Activated T-helper 2 cell treated with anti-CD3 and anti-CD28 coated beads, Interferon-gamma antibody, Interleukin-2, Interleukin-4, amounts not matched to agents 10 μg/mL and 5 μg/mL and 100 μg/mL, durations not matched to agents 14 hours and 24 hours and 36 hours (primary cell): ENCODE measurements at regions not wholly inside any gene's neighbourhood (a gene's known extent, or its start where the extent isn't known, plus 50 kb on each side); places are given as distances from the start of the nearest gene placed in this dataset.

Source experiments
- DNase-seq: peaks from one replicate; pipeline ENCODE4 v3.0.0; 2021; ENCODE audit warnings: low spot score
- H3K27ac Mint-ChIP-seq: one replicate; pipeline ENCODE4 v1.8.0; 2021; ENCODE audit warnings: mixed read lengths
- H3K27me3 Mint-ChIP-seq: one replicate; pipeline ENCODE4 v1.8.0; 2021; ENCODE audit warnings: low read depth, mixed read lengths
- H3K36me3 Mint-ChIP-seq: one replicate; pipeline ENCODE4 v1.8.0; 2021; ENCODE audit warnings: low read depth, mixed read lengths
- H3K4me1 Mint-ChIP-seq: one replicate; pipeline ENCODE4 v1.8.0; 2021; ENCODE audit warnings: low read depth, mixed read lengths
- H3K4me3 Mint-ChIP-seq: one replicate; pipeline ENCODE4 v1.8.0; 2021; ENCODE audit warnings: low read depth, mild to moderate bottlenecking, moderate library complexity, mixed read lengths
- H3K9me3 Mint-ChIP-seq: one replicate; pipeline ENCODE4 v1.8.0; 2021; ENCODE audit warnings: mixed read lengths
- intact Hi-C: fragments of 100-400 bp; cut with micrococcal nuclease; formaldehyde crosslinking; loops from one replicate; pipeline ENCODE4 v1.15.1; 2023

- no peak overlapping the region for H3K4me3 Mint-ChIP-seq
- intact Hi-C loops: loop anchor here (10.0 kb wide), 1 partner anchor 1071 kb away; no protein-coding TSS in a partner anchor
- peak overlapping the region; percentile 48 for H3K27ac Mint-ChIP-seq
- peaks cover 60% of the 10 kb centered on the region for H3K4me1 Mint-ChIP-seq
- H3K36me3 Mint-ChIP-seq: peaks cover 3% of the 10 kb centered on the region
- H3K27me3 Mint-ChIP-seq: no peaks in the 10 kb centered on the region
- DNase-seq: no peak
- peaks cover 15% of the 10 kb centered on the region for H3K9me3 Mint-ChIP-seq
These were observed 88.0 kb downstream of the CDC42EP3 start for GRCh38 chr2:37583402-37583801.

DNA sequence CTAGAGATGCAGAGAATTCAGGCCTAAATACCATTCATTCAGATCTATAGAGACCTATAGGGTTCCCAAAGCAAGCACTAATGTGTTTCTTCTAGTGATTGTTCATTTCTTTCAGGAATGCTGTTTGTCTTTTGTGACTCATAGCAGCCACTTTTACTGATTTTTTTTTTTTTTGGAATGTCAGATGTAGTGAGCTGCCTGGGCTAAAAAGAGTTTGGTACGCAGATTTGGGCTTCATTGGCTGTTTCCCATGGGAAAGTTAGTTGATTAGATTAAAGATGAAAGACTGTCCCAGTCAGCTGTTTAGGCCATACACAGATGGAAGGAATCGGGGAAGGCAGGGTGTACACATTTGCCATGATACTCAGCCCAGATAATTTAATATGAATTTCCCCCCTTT is 87.6 kb downstream of the CDC42EP3 start:
- no peaks in the 10 kb centered on the region for H3K27me3 Mint-ChIP-seq
- H3K4me1 Mint-ChIP-seq: peaks cover 65% of the 10 kb centered on the region
- no peak for DNase-seq
- no peak overlapping the region for H3K27ac Mint-ChIP-seq
- H3K4me3 Mint-ChIP-seq: no peak overlapping the region
- peaks cover 3% of the 10 kb centered on the region for H3K36me3 Mint-ChIP-seq
- intact Hi-C loops: loop anchor here (10.0 kb wide), 1 partner anchor 1071 kb away; no protein-coding TSS in a partner anchor
- H3K9me3 Mint-ChIP-seq: peaks cover 15% of the 10 kb centered on the region

DNA sequence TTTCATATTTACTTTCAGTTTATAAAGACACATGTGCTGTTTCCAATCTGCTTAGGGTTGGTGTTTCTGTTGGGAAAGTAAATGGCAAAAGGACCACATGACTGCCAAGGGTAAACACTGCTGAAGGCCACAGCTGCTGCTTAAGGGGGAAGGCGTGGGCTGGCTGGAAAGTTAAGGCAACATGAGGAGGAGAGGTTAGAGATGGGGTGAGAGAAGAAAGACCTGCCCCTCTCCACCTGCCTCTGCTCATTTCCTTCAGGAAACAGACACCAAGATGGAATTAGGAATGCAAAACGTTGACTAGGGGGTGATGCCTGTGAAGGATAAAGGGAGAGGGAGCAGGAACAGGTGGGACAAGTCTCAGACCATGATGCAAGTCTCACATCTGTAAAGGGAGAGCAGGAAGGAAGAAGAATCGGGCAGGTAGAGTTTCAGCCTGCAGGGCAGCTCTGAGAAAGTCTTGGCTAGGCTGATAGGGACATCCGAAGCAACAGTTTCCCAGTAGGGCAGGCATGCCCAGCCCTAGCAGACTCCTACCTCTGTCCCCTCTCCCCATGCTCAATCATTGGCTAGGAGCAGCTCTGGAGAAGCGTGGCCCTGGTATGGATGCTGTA is 86.0 kb downstream of the CDC42EP3 start:
- Mint-ChIP-seq H3K4me1 (peaks cover 73% of the 10 kb centered on the region), H3K27ac (peak overlapping the region; percentile 73), H3K4me3 (peak overlapping the region; percentile 63), H3K27me3 (no peaks in the 10 kb centered on the region), H3K36me3 (no peaks in the 10 kb centered on the region), H3K9me3 (peaks cover under 1% of the 10 kb centered on the region)
- intact Hi-C loops: loop anchor here (5.0 to 10.0 kb wide), 4 partner anchors 127 to 1069 kb away; partner anchors contain the start of genes CEBPZ and NDUFAF7
- no peak for DNase-seq

GRCh38 chr2:37585982-37586621 is 85.3 kb downstream of the CDC42EP3 start:
- peak; percentile 58 for DNase-seq
- H3K4me3 Mint-ChIP-seq: peak overlapping the region; percentile 30
- H3K9me3 Mint-ChIP-seq: no peaks in the 10 kb centered on the region
- H3K27ac Mint-ChIP-seq: peak overlapping the region; percentile 76
- H3K36me3 Mint-ChIP-seq: no peaks in the 10 kb centered on the region
- H3K4me1 Mint-ChIP-seq: peaks cover 77% of the 10 kb centered on the region
- intact Hi-C loops: loop anchor here (1.0 to 10.0 kb wide), 11 partner anchors 15 to 1069 kb away; partner anchors contain the start of genes CDC42EP3, CEBPZ and NDUFAF7
- no peaks in the 10 kb centered on the region for H3K27me3 Mint-ChIP-seq

GRCh38 chr2:37586663-37587317 is 84.7 kb downstream of the CDC42EP3 start:
- H3K4me3 Mint-ChIP-seq: peak overlapping the region; percentile 30
- H3K4me1 Mint-ChIP-seq: peaks cover 77% of the 10 kb centered on the region
- peak overlapping the region; percentile 76 for H3K27ac Mint-ChIP-seq
- DNase-seq: no peak
- no peaks in the 10 kb centered on the region for H3K27me3 Mint-ChIP-seq
- intact Hi-C loops: loop anchor here (1.0 to 10.0 kb wide), 11 partner anchors 14 to 1068 kb away; partner anchors contain the start of genes CDC42EP3, CEBPZ and NDUFAF7
- no peaks in the 10 kb centered on the region for H3K36me3 Mint-ChIP-seq
- no peaks in the 10 kb centered on the region for H3K9me3 Mint-ChIP-seq

DNA sequence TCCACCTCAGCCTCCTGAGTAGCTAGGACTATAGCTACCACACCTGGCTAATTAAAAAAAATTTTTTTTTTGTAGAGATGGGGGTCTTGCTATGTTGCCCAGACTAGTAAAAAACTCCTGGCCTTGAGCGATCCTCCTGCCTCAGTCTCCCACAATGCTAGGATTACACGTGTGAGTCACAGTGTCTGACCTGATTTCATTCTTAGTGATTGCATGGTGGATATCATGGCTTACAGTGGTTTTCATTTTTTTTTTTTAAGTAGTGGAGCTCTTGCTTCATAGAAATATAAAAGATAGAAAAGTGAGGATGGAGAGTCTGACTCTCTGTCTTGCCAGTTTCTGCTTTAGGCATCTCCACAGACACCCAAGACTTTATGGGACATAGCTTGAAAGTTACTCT is 83.6 kb downstream of the CDC42EP3 start:
- DNase-seq: no peak
- Mint-ChIP-seq H3K27me3 (no peaks in the 10 kb centered on the region), H3K27ac (no peak overlapping the region), H3K4me1 (peaks cover 72% of the 10 kb centered on the region), H3K4me3 (no peak overlapping the region), H3K9me3 (no peaks in the 10 kb centered on the region), H3K36me3 (no peaks in the 10 kb centered on the region)
- intact Hi-C loops: loop anchor here (2.0 to 10.0 kb wide), 5 partner anchors 13 to 1067 kb away; partner anchors contain the start of genes CEBPZ and NDUFAF7

- intact Hi-C loops: loop anchor here (5.0 to 10.0 kb wide), 4 partner anchors 124 to 1066 kb away; partner anchors contain the start of genes CEBPZ and NDUFAF7
- Mint-ChIP-seq H3K9me3 (no peaks in the 10 kb centered on the region), H3K36me3 (no peaks in the 10 kb centered on the region), H3K27me3 (no peaks in the 10 kb centered on the region), H3K27ac (no peak overlapping the region), H3K4me1 (peaks cover 67% of the 10 kb centered on the region), H3K4me3 (no peak overlapping the region)
- no peak for DNase-seq
These were observed 83.1 kb downstream of the CDC42EP3 start for GRCh38 chr2:37588316-37588777.

GRCh38 chr2:37589298-37589697 is 82.1 kb downstream of the CDC42EP3 start:
- Mint-ChIP-seq H3K36me3 (no peaks in the 10 kb centered on the region), H3K4me1 (peaks cover 60% of the 10 kb centered on the region), H3K27ac (no peak overlapping the region), H3K4me3 (no peak overlapping the region), H3K9me3 (peaks cover 7% of the 10 kb centered on the region), H3K27me3 (no peaks in the 10 kb centered on the region)
- intact Hi-C loops: loop anchor here (5.0 to 10.0 kb wide), 4 partner anchors 123 to 1066 kb away; partner anchors contain the start of genes CEBPZ and NDUFAF7
- no peak for DNase-seq

DNA sequence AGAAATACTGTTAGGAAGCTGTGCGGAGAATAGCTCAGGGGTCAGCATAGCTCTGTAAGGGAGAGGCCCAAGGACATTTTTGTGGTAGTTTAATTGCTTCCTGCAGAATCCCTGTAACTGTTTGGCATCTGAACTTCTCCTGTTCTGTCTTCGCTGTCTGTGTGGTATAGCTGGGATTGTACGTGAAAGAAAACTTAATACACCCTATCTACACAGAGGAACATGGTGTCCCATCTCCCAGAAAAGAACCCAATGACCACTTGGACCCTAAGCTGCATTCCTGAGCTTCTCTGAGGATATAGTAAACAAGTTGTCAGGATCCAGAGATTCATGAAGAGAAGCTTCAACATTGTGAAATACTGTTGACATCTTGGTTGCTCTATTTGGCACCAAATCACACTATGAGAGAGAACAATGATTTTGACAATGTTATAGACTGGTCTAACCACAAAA is 81.3 kb downstream of the CDC42EP3 start:
- Mint-ChIP-seq H3K4me1 (peaks cover 52% of the 10 kb centered on the region), H3K9me3 (peaks cover 12% of the 10 kb centered on the region), H3K27me3 (no peaks in the 10 kb centered on the region), H3K27ac (no peak overlapping the region), H3K4me3 (no peak overlapping the region), H3K36me3 (peaks cover under 1% of the 10 kb centered on the region)
- DNase-seq: no peak
- intact Hi-C loops: no loop called here
